GM18511 (cell line): ENCODE measurements at regions not wholly inside any gene's neighbourhood (a gene's known extent, or its start where the extent isn't known, plus 50 kb on each side); places are given as distances from the start of the nearest gene placed in this dataset.
"Not testable (repeated sequence)": the region's sequence is repeated elsewhere in the genome, so short reads cannot be mapped to it uniquely, and the experiment has no call there.

Experiments
- ATAC-seq: cut with Tn5 transposase; IDR thresholded peaks from one replicate; pipeline ENCODE4 v1.9.1; 2021; ENCODE audit warnings: mild to moderate bottlenecking, moderate library complexity; ENCODE audit not compliant: unreplicated experiment

DNA sequence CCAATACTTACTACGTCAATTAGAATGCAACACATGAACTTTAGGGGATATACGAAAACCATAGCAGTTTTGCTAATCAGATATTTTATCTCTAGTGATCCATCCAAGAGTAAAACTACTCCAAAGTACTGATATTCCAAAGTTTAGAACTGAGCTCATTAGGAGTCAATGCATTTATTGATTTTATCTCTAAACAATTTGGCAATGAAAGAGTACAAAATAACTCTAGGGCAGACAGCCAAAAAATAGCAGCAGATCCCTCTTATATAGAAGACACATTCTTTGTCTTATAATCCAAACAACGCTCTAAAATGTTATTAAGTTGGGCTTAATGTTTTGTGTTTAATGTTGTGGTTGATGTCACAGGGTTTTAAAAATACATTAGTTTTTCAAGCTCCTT lies 923.9 kb upstream of the MAN1A1 start:
- ATAC-seq: no peak

- ATAC-seq: no peak
Measured at GRCh38 chr6:120272038-120272437, 922.5 kb upstream of the MAN1A1 start.

DNA sequence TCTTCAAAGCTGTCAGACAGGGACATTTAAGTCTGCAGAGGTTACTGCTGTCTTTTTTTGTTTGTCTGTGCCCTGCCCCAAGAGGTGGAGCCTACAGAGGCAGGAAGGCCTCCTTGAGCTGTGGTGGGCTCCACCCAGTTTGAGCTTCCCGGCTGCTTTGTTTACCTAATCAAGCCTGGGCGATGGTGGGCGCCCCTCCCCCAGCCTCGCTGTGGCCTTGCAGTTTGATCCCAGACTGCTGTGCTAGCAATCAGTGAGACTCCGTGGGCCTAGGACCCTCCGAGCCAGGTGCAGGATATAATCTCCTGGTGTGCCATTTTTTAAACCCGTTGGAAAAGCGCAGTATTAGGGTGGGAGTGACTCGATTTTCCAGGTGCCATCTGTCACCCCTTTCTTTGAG lies 918.7 kb upstream of the MAN1A1 start:
- not testable (repeated sequence) for ATAC-seq

DNA sequence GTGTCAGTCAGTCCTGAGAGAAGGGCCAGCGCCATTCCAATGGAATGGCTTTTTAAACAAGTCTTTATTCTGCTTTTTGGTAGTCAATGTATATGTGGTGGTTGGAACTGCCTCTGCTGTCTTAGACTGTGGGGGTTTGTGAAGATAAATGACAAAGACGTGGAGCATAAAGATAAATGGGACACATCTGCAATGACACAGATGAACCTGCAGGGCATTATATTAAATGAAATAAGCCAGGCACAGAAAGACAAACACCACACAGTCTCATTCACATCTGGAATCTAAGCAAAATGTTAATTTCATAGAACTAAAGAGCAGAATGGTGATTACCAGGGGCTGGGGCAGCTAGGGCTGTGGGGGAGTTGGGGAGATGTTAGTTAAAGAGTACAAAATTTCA lies 912.8 kb upstream of the MAN1A1 start:
- ATAC-seq: no peak

DNA sequence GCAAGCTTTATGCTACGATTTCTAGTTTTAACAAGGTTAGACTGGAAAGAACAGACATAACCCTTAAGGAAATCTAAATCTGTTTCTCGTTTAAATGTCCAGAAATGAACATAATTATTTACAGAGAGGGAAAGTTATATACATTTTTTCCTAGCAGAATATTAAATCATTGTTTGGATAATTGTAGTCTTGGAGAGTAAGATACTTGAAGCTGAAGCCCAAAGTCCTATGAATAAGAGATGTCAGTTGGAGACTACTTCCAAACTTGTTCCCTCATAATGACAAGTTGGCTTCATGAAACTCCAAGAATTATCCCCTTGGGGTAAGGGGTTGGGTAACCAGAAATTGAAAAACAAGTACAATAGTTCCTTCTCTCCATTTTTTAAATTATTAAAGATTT lies 911.1 kb upstream of the MAN1A1 start:
- ATAC-seq: no peak

DNA sequence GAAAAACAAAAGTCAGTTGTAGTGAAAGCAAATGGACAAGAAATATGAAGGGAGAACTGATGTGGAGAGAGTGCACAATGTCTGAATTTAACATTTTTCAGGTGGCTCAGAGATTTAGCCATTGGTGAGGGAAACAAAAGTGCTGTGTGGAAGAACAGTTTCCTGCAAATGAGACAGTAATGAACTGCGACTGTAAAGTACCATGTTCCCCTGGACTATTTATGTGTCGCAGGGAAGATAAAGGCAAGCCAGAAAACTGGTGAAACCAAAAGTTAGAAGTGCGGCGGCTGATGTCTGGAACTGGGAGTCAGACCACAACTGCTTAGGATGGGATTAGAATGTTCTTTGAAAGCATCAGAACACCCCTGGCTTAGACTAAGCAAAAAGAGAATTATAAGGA lies 905.1 kb upstream of the MAN1A1 start:
- ATAC-seq: no peak

DNA sequence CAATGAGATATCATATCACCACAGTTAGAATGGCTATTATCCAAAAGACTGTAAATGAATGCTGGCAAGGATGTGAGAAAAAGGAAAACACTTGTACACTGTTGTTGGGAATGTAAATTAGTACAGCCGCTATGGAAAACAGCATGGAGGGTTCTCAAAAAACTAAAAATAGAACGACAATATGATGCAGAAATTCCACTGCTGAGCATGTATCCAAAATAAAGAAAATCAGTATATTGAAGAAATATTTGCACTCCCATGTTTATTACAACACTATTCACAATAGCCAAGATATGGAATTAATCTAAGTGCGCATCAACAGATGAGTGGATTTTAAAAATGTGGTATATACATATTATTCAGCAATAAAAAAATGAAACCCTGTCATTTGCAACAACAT lies 898.9 kb upstream of the MAN1A1 start:
- no peak for ATAC-seq

DNA sequence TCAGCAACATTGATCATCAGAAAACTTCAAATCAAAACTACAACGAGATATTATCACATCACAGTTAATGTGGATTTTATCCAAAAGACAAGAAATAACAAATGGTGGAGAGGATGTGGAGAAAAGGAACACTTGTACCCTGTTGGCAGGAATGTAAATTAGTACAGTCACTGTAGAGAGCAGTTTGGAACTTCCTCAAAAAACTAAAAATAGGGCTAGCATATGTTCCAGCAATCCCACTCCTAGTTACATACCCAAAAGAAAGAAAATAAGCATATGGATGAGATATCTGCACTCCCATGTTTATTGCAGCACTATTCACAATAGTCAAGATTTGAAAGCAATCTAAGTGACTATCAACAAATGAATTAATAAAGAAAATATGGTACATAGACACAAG lies 887.7 kb upstream of the MAN1A1 start:
- no peak for ATAC-seq

- no peak for ATAC-seq
Measured at GRCh38 chr6:120230008-120230407, 880.4 kb upstream of the MAN1A1 start.

GRCh38 chr6:120228297-120228696 lies 878.7 kb upstream of the MAN1A1 start:
- no peak for ATAC-seq

- no peak for ATAC-seq
Measured at GRCh38 chr6:120219339-120219738, 869.8 kb upstream of the MAN1A1 start.

DNA sequence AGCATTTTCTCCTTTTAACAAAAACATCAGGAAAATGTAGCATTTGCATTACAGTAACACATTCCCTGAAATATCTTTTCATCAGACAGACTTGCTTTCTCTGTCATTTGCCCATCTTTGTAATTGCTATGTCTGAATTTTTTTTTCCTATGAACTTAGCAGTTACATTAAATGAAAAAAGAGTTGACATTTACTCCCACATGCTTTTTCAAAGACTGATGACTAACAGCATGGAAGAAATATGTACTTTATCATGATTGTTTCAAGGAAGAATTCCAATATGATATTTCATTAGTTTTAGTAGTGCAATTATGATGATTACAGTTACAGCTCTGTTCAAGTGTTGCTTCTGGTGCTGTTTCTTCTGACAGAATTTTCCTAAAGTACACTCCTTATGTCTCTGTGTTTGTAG lies 864.5 kb upstream of the MAN1A1 start:
- ATAC-seq: no peak

DNA sequence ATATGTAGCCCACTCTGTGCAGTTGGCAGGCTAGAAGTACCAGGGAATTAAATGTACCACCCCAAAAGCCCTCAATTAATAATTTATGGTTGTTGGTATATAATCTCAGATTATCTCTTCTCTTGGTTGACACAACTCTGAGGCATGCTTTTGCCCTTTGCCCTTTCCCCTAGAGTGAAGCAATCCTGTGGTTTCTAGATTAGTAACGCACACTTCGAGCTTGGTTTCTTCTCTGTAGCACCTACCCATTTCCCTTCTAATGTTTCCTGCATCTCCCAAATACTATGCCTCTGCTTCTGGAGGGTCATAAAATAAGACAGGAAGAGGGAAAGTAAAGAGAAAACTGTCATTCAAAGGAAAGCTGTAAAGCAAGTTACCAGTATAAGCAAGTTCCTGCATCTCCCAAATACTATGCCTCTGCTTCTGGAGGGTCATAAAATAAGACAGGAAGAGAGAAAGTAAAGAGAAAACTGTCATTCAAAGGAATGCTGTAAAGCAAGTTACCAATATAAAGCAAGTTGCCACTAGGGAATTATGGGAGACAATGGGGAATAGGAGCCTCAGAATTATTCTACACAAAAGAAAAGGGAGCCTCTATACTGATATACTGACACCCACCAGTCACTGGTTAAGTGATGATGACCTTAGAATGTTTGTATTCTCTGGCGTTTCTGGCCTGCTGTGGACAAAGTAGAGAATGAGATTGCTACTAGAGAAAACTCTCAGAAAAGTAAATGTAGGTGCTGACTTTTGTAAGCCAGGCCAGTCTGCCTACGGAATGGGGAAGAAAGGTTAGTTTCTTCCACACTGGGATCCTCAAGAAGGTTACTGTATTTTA lies 862.6 kb upstream of the MAN1A1 start:
- no peak for ATAC-seq

- ATAC-seq: no peak
Measured at GRCh38 chr6:120202878-120203277, 853.3 kb upstream of the MAN1A1 start.

DNA sequence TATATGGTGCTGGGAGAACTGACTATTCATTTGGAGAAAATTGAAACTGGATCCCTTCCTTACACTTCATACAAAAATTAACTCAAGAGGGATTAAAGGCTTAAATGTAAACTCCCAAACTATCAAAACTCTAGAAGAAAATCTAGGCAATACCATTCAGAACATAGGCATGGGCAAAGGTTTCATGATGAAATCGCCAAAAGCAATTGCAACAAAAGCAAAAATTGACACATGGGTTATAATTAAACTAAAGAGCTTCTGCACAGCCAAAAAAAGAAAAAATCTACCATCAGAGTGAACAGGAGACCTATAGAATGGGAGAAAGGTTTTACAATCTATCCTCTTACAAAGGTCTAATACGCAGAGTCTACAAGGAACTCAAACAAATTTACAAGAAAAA lies 851.3 kb upstream of the MAN1A1 start:
- no peak for ATAC-seq

DNA sequence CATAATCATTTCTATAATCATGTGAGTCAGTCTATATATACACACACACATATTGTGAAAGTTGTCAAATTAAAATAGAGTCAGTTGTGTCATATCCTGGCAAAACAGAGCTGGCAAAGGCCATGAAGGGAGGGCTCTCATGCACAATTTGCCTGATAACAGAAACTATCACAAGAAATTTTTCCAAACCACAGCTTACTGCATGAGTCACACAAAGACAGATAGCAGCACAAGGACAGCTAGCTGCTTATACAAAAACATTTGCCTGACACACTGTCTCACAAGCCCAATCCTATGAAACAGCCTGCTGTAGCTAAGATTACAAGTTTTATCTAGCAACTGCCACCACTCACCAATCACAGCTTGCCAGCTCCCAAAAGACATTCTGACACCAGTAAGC lies 848.5 kb upstream of the MAN1A1 start:
- ATAC-seq: no peak

- ATAC-seq: no peak
Measured at GRCh38 chr6:120186080-120186479, 836.5 kb upstream of the MAN1A1 start.

GRCh38 chr6:120173250-120173649 lies 823.7 kb upstream of the MAN1A1 start:
- no peak for ATAC-seq

DNA sequence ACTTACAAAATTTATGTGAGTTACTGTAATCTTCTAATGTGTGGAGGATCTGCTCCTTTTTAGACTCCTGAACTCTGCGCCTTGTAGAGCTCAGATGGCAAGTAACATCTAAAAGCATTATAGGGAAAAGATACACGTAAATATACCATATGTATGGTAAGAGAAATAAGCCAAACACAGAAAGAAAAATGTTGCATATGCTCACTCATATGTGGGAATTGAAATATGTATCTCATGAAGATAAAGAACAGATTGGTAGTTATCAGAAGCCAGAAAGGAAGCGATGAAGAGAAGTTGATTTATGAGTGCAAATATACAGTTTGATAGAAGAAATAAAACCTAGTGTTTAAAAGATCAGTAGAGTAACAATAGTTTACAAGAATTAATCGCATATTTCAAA lies 815.0 kb upstream of the MAN1A1 start:
- no peak for ATAC-seq

- ATAC-seq: no peak
Measured at GRCh38 chr6:120157873-120158272, 808.3 kb upstream of the MAN1A1 start.

GRCh38 chr6:120147071-120147871 lies 797.7 kb upstream of the MAN1A1 start:
- ATAC-seq: no peak

DNA sequence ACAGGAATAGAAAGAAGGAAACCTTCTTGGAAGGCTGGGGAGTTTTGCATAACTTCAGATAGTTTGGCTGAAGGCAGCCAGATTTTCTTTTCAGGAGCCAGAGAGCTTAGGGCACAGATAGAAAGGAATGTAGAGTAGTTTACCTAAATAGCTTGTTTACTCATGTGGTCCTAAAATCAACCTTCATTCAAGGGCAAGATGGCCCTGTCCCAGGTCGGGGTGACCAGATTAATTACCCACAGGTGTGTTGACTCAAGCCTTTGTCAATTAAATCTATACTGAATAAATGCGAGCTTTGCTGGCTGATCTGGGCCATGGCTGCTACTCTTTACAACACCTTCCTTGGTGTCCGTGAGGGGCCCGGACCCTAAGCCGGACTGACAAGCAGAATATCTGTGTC lies 792.0 kb upstream of the MAN1A1 start:
- ATAC-seq: no peak
